ENCODE measurements at regions not wholly inside any gene's neighbourhood (a gene's known extent, or its start where the extent isn't known, plus 50 kb on each side); places are given as distances from the start of the nearest gene placed in this dataset.
A peak's percentile ranks its signal among the peaks of the same experiment; 100 is the strongest.

DNA sequence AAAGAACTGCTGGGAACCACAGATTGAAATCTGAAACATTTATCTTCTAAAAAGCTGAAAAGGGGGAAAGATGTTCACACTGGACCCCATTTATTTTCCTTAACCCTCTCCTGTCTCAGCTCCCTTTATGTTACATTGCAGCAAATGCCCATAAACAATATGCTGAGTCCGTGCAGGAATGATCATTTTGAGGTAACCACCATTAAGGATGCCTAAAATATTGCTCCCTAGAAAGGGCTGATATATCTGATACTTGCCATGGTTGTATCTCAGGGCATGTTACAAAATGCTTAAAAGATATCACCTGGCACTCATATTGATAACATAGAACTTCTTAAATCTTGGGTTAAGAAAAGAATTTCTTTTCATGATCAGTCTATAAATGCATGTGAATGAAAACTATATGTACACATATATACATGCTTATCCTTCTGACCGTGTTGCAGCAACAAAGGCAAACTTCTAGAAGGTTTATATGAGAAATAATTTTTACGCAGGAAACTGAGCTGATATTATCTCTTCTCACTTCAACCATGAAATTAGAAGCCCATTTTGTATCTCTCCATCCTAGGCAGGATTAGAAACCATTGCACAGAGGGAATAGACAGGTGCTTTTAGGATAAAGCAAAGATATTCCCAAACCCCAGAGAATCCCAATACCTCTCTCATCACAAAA is 362.7 kb upstream of the SLC30A5 start:
- no peaks in the 10 kb centered on the region for H3K9me3 ChIP-seq
- H3K27me3 ChIP-seq: no peaks in the 10 kb centered on the region
- H3K4me1 ChIP-seq: no peaks in the 10 kb centered on the region
- DNase-seq: no peak
- no peaks in the 10 kb centered on the region for H3K36me3 ChIP-seq
- TF ChIP-seq EP300 (IDR thresholded peaks at IDR 0.05): no peak
- no peak for TF ChIP-seq POLR2AphosphoS5 (IDR thresholded peaks at IDR 0.05)
- no peak for TF ChIP-seq POLR2A (IDR thresholded peaks at IDR 0.05)
- TF ChIP-seq, protein P1, sequence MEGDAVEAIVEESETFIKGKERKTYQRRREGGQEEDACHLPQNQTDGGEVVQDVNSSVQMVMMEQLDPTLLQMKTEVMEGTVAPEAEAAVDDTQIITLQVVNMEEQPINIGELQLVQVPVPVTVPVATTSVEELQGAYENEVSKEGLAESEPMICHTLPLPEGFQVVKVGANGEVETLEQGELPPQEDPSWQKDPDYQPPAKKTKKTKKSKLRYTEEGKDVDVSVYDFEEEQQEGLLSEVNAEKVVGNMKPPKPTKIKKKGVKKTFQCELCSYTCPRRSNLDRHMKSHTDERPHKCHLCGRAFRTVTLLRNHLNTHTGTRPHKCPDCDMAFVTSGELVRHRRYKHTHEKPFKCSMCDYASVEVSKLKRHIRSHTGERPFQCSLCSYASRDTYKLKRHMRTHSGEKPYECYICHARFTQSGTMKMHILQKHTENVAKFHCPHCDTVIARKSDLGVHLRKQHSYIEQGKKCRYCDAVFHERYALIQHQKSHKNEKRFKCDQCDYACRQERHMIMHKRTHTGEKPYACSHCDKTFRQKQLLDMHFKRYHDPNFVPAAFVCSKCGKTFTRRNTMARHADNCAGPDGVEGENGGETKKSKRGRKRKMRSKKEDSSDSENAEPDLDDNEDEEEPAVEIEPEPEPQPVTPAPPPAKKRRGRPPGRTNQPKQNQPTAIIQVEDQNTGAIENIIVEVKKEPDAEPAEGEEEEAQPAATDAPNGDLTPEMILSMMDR (IDR thresholded peaks at IDR 0.05): no peak
- H3K4me3 ChIP-seq: no peak overlapping the region
- peak overlapping the region in 1 of 4 donors; percentile 27 for H3K27ac ChIP-seq
- WGBS, 2 donors: 77 to 79% methylated on average over 3 of the region's 3 CpGs
- no peak for ATAC-seq (ENCODE audit: low FRiP score in 2 of 2)

DNA sequence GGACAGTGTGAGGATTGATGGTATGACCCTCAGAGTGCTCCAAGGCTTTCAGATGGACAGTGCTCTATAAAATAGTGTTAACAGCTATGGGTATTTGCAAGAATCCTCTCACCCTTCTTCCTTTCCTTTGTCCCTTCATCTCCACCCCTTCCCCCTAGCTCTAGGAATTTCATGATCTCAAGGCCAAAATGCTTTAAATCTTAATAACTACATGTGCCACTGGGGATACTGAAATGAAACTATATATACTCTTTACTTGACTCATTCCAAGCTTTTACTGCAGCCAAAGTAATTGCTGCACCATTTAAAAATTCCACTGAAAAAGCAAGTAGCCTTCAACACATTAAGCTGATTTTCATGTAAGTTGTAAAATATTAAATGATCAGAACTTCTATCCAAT is 361.6 kb upstream of the SLC30A5 start:
- ATAC-seq (ENCODE audit: low FRiP score in 2 of 2) (no peak), DNase-seq (no peak)
- TF ChIP-seq EP300 (IDR thresholded peaks at IDR 0.05) (no peak), POLR2AphosphoS5 (IDR thresholded peaks at IDR 0.05) (no peak), POLR2A (IDR thresholded peaks at IDR 0.05) (no peak)
- TF ChIP-seq, protein P1 (IDR thresholded peaks at IDR 0.05): no peak
- Histone ChIP-seq H3K27ac (no peak overlapping the region), H3K4me1 (no peaks in the 10 kb centered on the region), H3K36me3 (no peaks in the 10 kb centered on the region), H3K4me3 (no peak overlapping the region), H3K27me3 (no peaks in the 10 kb centered on the region), H3K9me3 (no peaks in the 10 kb centered on the region)

DNA sequence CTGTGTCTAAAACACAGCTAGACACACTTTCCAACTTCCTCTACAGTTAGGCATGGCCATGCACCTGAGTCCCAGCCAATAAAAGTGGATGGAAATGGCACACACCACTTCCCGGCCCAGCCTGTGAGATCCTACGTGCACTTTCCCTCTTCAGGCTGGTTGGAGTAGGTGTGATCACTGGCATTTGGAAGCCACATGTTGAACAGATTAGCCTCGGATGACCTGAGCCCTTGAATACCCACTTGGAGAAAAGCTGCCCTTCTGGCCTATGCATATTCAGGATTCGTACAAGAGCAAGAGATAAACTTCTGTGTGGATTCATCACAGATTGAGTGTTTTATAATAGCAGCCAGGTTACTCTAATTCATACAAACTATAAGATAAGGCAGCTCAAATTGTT is 359.0 kb upstream of the SLC30A5 start:
- H3K4me3 ChIP-seq: no peak overlapping the region
- DNase-seq: no peak
- WGBS, 2 donors: 89 to 90% methylated on average over 4 of the region's 4 CpGs
- no peak for TF ChIP-seq POLR2AphosphoS5 (IDR thresholded peaks at IDR 0.05)
- TF ChIP-seq POLR2A (IDR thresholded peaks at IDR 0.05): no peak
- no peak for TF ChIP-seq EP300 (IDR thresholded peaks at IDR 0.05)
- TF ChIP-seq, protein P1 (IDR thresholded peaks at IDR 0.05): no peak
- H3K9me3 ChIP-seq: no peaks in the 10 kb centered on the region
- H3K36me3 ChIP-seq: no peaks in the 10 kb centered on the region
- H3K27ac ChIP-seq: no peak overlapping the region
- H3K27me3 ChIP-seq: no peaks in the 10 kb centered on the region
- no peak for ATAC-seq (ENCODE audit: low FRiP score in 2 of 2)
- no peaks in the 10 kb centered on the region for H3K4me1 ChIP-seq

DNA sequence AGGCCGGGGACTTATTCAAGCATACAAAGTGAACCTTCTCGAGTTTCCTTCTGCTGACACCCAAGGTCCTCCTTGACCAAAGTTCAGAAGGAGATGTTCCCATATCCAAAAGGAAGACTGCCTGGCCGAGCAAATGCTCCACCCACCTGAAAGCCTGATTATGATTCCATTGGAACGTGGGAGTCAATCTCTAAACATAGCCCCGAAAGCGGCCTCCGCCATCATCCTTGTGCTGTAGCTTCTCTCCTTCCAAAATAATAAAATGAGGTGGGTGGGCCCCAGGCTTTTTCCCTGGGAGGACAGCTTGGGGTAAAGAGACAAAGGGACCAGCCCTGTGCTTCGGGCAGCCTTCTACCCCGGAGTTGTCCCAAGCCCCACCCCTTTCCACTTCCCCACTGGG is 355.6 kb upstream of the SLC30A5 start:
- H3K36me3 ChIP-seq: no peaks in the 10 kb centered on the region
- H3K9me3 ChIP-seq: no peaks in the 10 kb centered on the region
- ATAC-seq (ENCODE audit: low FRiP score in 2 of 2) (peak in 1 of 2 donors; percentile 36), DNase-seq (no peak)
- H3K4me3 ChIP-seq: no peak overlapping the region
- no peaks in the 10 kb centered on the region for H3K4me1 ChIP-seq
- no peak overlapping the region for H3K27ac ChIP-seq
- H3K27me3 ChIP-seq: no peaks in the 10 kb centered on the region
- WGBS, 2 donors: 92 to 95% methylated on average over 9 of the region's 9 CpGs
- TF ChIP-seq EP300 (IDR thresholded peaks at IDR 0.05) (no peak), POLR2AphosphoS5 (IDR thresholded peaks at IDR 0.05) (no peak), POLR2A (IDR thresholded peaks at IDR 0.05) (no peak)
- TF ChIP-seq, protein P1 (IDR thresholded peaks at IDR 0.05): no peak

DNA sequence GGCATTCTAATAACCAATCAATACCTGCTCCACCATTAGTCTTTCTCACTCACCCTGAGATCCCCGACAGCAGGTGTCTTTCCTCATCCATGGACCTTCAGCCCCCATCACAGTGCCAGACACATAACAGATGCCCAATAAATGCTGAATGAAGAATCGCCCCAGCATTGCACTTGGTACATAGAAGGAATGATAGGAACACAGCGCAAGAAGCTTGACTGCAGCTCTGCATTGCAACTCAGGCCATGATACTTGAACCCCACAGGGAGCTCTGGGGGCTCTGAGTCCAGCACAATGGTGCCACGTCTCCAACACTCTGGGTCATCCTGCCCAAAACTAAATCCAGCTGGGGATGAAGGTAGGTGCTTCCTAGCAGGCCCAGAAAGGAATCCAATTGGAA is 355.0 kb upstream of the SLC30A5 start:
- ATAC-seq (ENCODE audit: low FRiP score in 2 of 2): no peak
- WGBS, 2 donors: 94 to 97% methylated on average over 3 to 4 of the region's 4 CpGs
- no peak overlapping the region for H3K27ac ChIP-seq
- H3K36me3 ChIP-seq: no peaks in the 10 kb centered on the region
- H3K4me3 ChIP-seq: no peak overlapping the region
- no peak for DNase-seq
- H3K9me3 ChIP-seq: no peaks in the 10 kb centered on the region
- H3K4me1 ChIP-seq: no peaks in the 10 kb centered on the region
- no peaks in the 10 kb centered on the region for H3K27me3 ChIP-seq
- TF ChIP-seq EP300 (IDR thresholded peaks at IDR 0.05) (no peak), POLR2AphosphoS5 (IDR thresholded peaks at IDR 0.05) (no peak), POLR2A (IDR thresholded peaks at IDR 0.05) (no peak)
- TF ChIP-seq, protein P1 (IDR thresholded peaks at IDR 0.05): no peak

All from upper lobe of left lung (tissue), 6 donors.